ENCODE measurements at regions not wholly inside any gene's neighbourhood (a gene's known extent, or its start where the extent isn't known, plus 50 kb on each side); places are given as distances from the start of the nearest gene placed in this dataset.

DNA sequence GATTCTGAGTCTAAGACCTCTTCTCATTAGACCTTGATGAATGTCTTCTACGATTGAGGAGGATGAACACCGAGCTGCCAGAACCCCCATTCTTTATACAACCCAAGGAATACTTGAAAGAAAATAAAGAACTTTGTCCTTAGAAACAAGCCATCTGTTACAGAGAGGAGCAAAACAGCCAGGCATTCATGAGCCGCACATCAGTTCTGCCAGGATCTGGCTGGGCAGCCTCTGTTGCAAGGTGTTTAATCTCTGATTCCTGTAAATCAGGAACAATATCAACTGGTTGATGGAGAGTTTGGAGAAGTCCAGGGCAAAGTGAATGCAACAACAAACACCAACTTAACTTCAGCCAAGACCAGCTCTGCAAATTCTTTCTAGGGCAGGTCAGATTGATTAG, 165.5 kb upstream of the DMAC1 start:
- no peaks in the 10 kb centered on the region for H3K27me3 ChIP-seq (ENCODE audit: control insufficient read depth in 1 of 2, insufficient read depth in 2 of 2, low read length in 2 of 2)
- WGBS (ENCODE audit: low lambda C conversion rate) = 6% methylated on average over 3 of the region's 3 CpGs
- H3K79me2 ChIP-seq (ENCODE audit: insufficient read depth, low read length) = no peaks in the 10 kb centered on the region
- ChIA-PET CTCF (ENCODE audit: low intra/inter-chr PET ratio, low total read pairs) (no interaction called here), POLR2A (no interaction called here)
- no peak overlapping the region for H3K4me2 ChIP-seq (ENCODE audit: low read depth, low read length)
- in situ Hi-C loops (cut with HindIII; ENCODE audit: extremely low pct_ligation_motif_present, low pct_unique_long_range_greater_than_20kb) = no loop called here
- DNase-seq (ENCODE audit: low spot score) = no peak
- no peaks in the 10 kb centered on the region for H4K20me1 ChIP-seq (ENCODE audit: insufficient read depth, low read length)
- no peak overlapping the region for H3K4me3 ChIP-seq (replicated peaks in 1 of 3; ENCODE audit: insufficient read depth in 1 of 3, low read depth in 2 of 3, low read length in 3 of 3)
- H3K36me3 ChIP-seq (replicated peaks in 1 of 2; ENCODE audit: control insufficient read depth in 1 of 2, insufficient read depth in 2 of 2, low read length in 2 of 2) = no peaks in the 10 kb centered on the region
- no peak overlapping the region for H3K27ac ChIP-seq (ENCODE audit: extremely low read length, insufficient read depth, low read length)
- ATAC-seq = no peak
- FAIRE-seq = no peak
- intact Hi-C loops (cut with micrococcal nuclease; ENCODE audit: unreplicated experiment) = no loop called here
- no peaks in the 10 kb centered on the region for H3K4me1 ChIP-seq (ENCODE audit: insufficient read depth, low read length)
- H3K9ac ChIP-seq (ENCODE audit: insufficient read depth, low read depth, low read length) = no peak overlapping the region
- H2AFZ ChIP-seq (ENCODE audit: low read length) = no peak overlapping the region
- TF ChIP-seq, protein P1, sequence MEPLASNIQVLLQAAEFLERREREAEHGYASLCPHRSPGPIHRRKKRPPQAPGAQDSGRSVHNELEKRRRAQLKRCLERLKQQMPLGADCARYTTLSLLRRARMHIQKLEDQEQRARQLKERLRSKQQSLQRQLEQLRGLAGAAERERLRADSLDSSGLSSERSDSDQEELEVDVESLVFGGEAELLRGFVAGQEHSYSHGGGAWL (CRISPR knock-in tag; IDR thresholded peaks at IDR 0.05) = no peak
- TF ChIP-seq ZNF776 (CRISPR knock-in tag; IDR thresholded peaks at IDR 0.05) (no peak), ZNF839 (CRISPR knock-in tag; IDR thresholded peaks at IDR 0.05; ENCODE audit: borderline replicate concordance) (no peak), GZF1 (CRISPR knock-in tag; IDR thresholded peaks at IDR 0.05) (no peak), ESRRA (CRISPR knock-in tag; IDR thresholded peaks at IDR 0.05; ENCODE audit: low read depth) (no peak)
- TF ChIP-seq, protein P2, sequence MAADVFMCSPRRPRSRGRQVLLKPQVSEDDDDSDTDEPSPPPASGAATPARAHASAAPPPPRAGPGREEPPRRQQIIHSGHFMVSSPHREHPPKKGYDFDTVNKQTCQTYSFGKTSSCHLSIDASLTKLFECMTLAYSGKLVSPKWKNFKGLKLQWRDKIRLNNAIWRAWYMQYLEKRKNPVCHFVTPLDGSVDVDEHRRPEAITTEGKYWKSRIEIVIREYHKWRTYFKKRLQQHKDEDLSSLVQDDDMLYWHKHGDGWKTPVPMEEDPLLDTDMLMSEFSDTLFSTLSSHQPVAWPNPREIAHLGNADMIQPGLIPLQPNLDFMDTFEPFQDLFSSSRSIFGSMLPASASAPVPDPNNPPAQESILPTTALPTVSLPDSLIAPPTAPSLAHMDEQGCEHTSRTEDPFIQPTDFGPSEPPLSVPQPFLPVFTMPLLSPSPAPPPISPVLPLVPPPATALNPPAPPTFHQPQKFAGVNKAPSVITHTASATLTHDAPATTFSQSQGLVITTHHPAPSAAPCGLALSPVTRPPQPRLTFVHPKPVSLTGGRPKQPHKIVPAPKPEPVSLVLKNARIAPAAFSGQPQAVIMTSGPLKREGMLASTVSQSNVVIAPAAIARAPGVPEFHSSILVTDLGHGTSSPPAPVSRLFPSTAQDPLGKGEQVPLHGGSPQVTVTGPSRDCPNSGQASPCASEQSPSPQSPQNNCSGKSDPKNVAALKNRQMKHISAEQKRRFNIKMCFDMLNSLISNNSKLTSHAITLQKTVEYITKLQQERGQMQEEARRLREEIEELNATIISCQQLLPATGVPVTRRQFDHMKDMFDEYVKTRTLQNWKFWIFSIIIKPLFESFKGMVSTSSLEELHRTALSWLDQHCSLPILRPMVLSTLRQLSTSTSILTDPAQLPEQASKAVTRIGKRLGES (CRISPR knock-in tag; IDR thresholded peaks at IDR 0.05; ENCODE audit: borderline replicate concordance) = no peak
- TF ChIP-seq, protein P3, sequence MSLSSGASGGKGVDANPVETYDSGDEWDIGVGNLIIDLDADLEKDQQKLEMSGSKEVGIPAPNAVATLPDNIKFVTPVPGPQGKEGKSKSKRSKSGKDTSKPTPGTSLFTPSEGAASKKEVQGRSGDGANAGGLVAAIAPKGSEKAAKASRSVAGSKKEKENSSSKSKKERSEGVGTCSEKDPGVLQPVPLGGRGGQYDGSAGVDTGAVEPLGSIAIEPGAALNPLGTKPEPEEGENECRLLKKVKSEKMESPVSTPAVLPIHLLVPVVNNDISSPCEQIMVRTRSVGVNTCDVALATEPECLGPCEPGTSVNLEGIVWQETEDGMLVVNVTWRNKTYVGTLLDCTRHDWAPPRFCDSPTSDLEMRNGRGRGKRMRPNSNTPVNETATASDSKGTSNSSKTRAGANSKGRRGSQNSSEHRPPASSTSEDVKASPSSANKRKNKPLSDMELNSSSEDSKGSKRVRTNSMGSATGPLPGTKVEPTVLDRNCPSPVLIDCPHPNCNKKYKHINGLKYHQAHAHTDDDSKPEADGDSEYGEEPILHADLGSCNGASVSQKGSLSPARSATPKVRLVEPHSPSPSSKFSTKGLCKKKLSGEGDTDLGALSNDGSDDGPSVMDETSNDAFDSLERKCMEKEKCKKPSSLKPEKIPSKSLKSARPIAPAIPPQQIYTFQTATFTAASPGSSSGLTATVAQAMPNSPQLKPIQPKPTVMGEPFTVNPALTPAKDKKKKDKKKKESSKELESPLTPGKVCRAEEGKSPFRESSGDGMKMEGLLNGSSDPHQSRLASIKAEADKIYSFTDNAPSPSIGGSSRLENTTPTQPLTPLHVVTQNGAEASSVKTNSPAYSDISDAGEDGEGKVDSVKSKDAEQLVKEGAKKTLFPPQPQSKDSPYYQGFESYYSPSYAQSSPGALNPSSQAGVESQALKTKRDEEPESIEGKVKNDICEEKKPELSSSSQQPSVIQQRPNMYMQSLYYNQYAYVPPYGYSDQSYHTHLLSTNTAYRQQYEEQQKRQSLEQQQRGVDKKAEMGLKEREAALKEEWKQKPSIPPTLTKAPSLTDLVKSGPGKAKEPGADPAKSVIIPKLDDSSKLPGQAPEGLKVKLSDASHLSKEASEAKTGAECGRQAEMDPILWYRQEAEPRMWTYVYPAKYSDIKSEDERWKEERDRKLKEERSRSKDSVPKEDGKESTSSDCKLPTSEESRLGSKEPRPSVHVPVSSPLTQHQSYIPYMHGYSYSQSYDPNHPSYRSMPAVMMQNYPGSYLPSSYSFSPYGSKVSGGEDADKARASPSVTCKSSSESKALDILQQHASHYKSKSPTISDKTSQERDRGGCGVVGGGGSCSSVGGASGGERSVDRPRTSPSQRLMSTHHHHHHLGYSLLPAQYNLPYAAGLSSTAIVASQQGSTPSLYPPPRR (CRISPR knock-in tag; IDR thresholded peaks at IDR 0.05; ENCODE audit: borderline replicate concordance) = no peak
- H3K9me3 ChIP-seq (ENCODE audit: low read length) = no peaks in the 10 kb centered on the region
- BruUV-seq (replicated peaks) = no TSS peak
